DOHH2 (cell line): ENCODE measurements at regions not wholly inside any gene's neighbourhood (a gene's known extent, or its start where the extent isn't known, plus 50 kb on each side); places are given as distances from the start of the nearest gene placed in this dataset.

Source experiments
- EZH2phosphoT487 ChIP-seq: fragments of 200-600 bp; sonication (generic); IDR thresholded peaks from 2 replicates; pipeline ENCODE4 v1.6.1; 2017; ENCODE audit warnings: borderline replicate concordance, mild to moderate bottlenecking, antibody characterized with exemption, low read length, moderate library complexity, mixed read lengths
- TF ChIP-seq, protein P1 (sequence below): fragments of 200-600 bp; sonication (generic); IDR thresholded peaks from one replicate; pipeline ENCODE4 v1.5.1; 2014; ENCODE audit warnings: antibody characterized with exemption, mild to moderate bottlenecking, low read depth, low read length; ENCODE audit not compliant: poor library complexity, severe bottlenecking

DNA sequence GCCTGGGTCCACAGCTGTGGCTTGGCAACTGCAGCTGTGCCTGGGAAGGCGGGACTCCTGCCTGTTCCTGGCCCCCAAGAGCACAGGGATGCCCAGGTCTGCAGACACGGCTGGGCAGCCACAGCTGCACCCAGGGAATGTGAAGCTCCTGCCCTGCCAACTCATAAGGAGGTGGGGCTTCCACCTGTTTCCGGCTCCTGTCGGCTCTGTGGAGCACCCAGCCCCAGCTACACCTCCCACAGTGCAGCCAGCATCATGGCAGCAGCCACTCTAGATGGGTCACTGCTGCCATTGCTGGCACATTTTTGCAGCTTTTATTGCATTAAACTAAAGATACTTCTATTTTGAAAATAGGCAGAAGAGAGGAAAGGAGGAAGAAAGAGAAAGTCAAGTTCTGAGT, 207.9 kb downstream of the SAMD5 start:
- TF ChIP-seq, protein P1, sequence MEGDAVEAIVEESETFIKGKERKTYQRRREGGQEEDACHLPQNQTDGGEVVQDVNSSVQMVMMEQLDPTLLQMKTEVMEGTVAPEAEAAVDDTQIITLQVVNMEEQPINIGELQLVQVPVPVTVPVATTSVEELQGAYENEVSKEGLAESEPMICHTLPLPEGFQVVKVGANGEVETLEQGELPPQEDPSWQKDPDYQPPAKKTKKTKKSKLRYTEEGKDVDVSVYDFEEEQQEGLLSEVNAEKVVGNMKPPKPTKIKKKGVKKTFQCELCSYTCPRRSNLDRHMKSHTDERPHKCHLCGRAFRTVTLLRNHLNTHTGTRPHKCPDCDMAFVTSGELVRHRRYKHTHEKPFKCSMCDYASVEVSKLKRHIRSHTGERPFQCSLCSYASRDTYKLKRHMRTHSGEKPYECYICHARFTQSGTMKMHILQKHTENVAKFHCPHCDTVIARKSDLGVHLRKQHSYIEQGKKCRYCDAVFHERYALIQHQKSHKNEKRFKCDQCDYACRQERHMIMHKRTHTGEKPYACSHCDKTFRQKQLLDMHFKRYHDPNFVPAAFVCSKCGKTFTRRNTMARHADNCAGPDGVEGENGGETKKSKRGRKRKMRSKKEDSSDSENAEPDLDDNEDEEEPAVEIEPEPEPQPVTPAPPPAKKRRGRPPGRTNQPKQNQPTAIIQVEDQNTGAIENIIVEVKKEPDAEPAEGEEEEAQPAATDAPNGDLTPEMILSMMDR: no peak
- no peak for TF ChIP-seq EZH2phosphoT487
